ENCODE measurements at regions not wholly inside any gene's neighbourhood (a gene's known extent, or its start where the extent isn't known, plus 50 kb on each side); places are given as distances from the start of the nearest gene placed in this dataset.

- no peak for TF ChIP-seq CTCF (conservative IDR thresholded peaks at IDR 0.05; ENCODE audit: low read length)
- no peak for TF ChIP-seq EZH2phosphoT487 (IDR thresholded peaks at IDR 0.05; ENCODE audit: borderline replicate concordance)
These were observed 970.9 kb upstream of the AUTS2 start for GRCh38 chr7:68627247-68627864.
